KG1 (cell line): ENCODE measurements at regions not wholly inside any gene's neighbourhood (a gene's known extent, or its start where the extent isn't known, plus 50 kb on each side); places are given as distances from the start of the nearest gene placed in this dataset.

Experiments
- DNase-seq: peaks from one replicate; lab custom pipeline; 2025; lab: John Stamatoyannopoulos, UW

- no peak for DNase-seq
These were observed 62.3 kb upstream of the IER3 start for GRCh38 chr6:30806581-30807183.

DNA sequence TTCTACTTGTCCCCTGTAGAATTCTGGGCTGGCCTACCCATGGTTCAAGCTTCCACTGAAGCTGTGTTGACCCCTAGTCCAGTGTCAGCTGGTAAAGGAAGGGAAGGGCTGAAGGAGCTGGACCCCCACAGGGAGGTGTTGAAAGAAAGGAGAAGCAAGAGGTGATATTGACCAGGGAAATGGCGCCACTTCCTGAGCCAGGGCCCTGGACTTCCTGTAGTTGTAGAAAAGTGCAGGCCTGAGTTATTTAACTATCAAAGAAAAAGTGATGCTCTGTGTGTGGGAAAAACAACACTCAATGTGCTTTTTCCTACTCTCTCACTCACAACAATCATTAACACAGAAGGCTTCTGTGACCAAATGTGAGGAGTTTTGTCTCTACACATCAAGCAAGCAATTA, 60.0 kb upstream of the IER3 start:
- DNase-seq = no peak

DNA sequence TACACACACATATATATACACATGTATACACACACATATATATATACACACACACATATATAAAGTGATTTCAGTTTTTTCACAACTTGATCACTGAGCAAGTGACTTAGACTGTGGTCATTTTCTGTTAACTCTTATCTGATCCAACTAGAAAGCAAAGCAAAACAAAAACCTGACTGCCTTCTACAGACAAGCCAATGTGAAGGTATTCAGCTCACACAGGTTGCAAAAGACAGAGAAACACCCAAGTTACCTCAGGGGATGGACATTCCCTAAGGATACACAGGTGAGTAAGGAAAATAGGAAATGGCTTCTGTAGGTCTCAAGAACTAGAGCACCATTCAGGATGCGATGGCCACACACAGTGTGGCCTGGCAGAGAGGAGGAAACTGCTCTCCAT, 58.4 kb upstream of the IER3 start:
- no peak for DNase-seq

- no peak for DNase-seq
These were observed 57.6 kb upstream of the IER3 start for GRCh38 chr6:30801950-30802349.

GRCh38 chr6:30800871-30801270, 56.5 kb upstream of the IER3 start:
- no peak for DNase-seq

DNA sequence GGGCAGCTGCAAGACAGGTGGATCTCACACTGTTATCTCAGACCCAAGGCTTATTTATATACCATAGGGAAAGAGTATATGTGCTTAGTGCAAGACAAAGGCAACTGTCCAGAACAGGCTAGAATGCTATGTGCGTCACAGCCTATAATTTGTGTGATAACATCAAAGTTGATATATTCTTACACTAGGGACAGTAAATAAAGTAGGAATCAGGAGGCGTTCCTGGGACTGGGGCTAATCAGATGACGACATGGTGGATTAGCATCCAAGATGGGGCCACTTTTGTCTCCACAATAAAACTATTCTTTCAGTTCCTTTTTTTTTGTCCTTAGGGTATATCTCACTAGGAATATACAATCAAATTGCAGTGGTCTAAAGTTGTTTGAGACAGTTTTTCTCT, 54.9 kb upstream of the IER3 start:
- no peak for DNase-seq

GRCh38 chr6:30798494-30798893, 54.1 kb upstream of the IER3 start:
- DNase-seq = no peak

- no peak for DNase-seq
These were observed 51.4 kb upstream of the IER3 start for GRCh38 chr6:30795549-30796293.
